ENCODE measurements at regions not wholly inside any gene's neighbourhood (a gene's known extent, or its start where the extent isn't known, plus 50 kb on each side); places are given as distances from the start of the nearest gene placed in this dataset.

DNA sequence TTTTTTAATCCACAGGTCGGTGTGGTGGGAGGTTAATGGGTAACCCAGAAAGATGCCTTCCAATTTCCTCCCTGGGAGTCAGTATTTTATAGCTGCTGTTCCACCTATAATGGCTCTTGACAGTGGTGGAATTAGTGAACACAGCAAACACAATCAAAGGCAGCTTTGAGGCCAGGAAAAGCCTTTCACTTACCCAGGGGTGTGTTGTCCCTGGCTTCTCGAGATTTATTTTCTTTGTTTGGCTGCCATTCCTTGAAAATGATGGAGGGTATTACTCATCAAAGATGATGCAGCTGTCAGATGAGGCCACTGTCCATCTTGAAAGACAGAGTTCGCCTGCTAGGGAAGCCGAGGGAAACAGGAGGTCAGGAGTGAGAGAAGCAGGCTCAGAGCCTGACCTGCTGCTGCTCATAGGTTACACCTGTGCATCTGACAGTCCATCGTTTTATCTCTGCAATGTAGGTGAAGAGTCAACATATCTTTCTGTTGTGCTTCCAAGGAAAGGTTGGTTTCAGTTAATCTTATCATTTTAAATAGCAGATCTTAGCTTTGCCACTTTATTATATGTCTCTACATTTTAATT lies 221.6 kb downstream of the XPNPEP1 start:
- Histone ChIP-seq H3K27me3 (ENCODE audit: control insufficient read depth, insufficient read depth, low read length) (no peaks in the 10 kb centered on the region), H3K9me3 (ENCODE audit: control insufficient read depth, insufficient read depth, low read length) (peaks cover 14% of the 10 kb centered on the region), H3K27ac (ENCODE audit: low read depth, low read length) (no peak overlapping the region), H3K4me3 (ENCODE audit: low read depth, low read length) (no peak overlapping the region)
- ChIA-PET CTCF (no interaction called here), POLR2A (no interaction called here)
- DNase-seq (ENCODE audit: low read depth, low spot score): no peak
- TF ChIP-seq, protein P1, sequence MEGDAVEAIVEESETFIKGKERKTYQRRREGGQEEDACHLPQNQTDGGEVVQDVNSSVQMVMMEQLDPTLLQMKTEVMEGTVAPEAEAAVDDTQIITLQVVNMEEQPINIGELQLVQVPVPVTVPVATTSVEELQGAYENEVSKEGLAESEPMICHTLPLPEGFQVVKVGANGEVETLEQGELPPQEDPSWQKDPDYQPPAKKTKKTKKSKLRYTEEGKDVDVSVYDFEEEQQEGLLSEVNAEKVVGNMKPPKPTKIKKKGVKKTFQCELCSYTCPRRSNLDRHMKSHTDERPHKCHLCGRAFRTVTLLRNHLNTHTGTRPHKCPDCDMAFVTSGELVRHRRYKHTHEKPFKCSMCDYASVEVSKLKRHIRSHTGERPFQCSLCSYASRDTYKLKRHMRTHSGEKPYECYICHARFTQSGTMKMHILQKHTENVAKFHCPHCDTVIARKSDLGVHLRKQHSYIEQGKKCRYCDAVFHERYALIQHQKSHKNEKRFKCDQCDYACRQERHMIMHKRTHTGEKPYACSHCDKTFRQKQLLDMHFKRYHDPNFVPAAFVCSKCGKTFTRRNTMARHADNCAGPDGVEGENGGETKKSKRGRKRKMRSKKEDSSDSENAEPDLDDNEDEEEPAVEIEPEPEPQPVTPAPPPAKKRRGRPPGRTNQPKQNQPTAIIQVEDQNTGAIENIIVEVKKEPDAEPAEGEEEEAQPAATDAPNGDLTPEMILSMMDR (IDR thresholded peaks at IDR 0.05; ENCODE audit: low read depth, low read length): no peak

DNA sequence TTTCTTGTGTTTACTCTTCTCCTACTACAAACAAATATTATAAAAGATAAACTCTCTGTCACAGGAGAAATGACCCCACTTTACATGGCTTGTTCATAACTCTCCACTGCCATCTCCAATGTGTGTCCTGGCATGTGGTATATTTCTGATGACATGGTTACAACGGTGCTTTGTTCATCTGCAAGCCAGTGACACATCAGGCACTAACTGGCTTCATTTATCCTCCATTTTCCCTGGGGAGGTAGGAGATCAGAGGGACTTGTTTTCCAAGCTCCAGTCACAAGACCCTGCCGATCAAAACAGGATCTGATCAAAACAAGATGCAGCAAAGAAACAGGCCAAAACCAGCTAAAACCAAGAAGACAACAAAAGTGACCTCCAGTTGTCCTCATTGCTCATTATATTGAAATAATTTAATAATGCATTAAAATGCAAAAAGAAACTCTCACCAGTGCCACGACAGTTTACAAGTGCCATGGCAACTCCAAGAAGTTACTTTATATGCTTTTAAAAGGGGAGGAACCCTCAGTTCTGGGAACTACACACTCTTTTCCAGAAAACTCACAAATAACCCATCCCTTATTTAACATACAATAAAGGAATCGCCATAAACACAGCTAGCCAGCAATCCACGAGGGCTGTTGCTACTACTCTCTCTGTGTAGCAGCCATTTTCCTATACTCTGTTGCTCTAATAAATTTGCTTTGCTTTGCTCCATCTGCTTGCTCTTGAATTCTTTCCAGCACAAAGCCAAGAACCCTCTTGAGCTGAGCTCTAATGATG lies 224.2 kb downstream of the XPNPEP1 start:
- CTCF ChIA-PET: no interaction called here
- Histone ChIP-seq H3K9me3 (ENCODE audit: control insufficient read depth, insufficient read depth, low read length) (peaks cover 11% of the 10 kb centered on the region), H3K27me3 (ENCODE audit: control insufficient read depth, insufficient read depth, low read length) (no peaks in the 10 kb centered on the region), H3K4me3 (ENCODE audit: low read depth, low read length) (no peak overlapping the region), H3K27ac (ENCODE audit: low read depth, low read length) (no peak overlapping the region)
- DNase-seq (ENCODE audit: low read depth, low spot score): no peak
- POLR2A ChIA-PET: no interaction called here
- TF ChIP-seq, protein P1 (IDR thresholded peaks at IDR 0.05; ENCODE audit: low read depth, low read length): no peak

DNA sequence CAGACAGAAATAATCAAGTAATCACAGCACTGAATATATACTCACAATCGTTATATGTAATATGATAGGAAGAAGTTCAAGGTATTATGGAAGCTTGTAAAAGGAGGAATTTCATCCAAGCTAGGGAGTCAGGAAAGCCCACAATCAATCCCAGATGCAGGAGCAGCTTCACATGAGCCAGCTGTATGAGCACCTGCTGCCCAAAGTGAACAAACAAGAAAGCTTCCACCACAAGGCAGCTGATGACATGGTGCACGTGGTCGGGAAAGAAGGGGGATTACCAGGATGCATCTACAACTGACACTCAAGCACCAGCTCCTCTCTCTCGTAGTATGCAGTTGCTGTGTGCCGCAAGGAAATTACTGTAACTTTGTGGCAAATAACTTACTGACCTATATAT lies 225.2 kb downstream of the XPNPEP1 start:
- Histone ChIP-seq H3K9me3 (ENCODE audit: control insufficient read depth, insufficient read depth, low read length) (peaks cover 11% of the 10 kb centered on the region), H3K27me3 (ENCODE audit: control insufficient read depth, insufficient read depth, low read length) (no peaks in the 10 kb centered on the region), H3K27ac (ENCODE audit: low read depth, low read length) (no peak overlapping the region), H3K4me3 (ENCODE audit: low read depth, low read length) (no peak overlapping the region)
- TF ChIP-seq, protein P1 (IDR thresholded peaks at IDR 0.05; ENCODE audit: low read depth, low read length): no peak
- POLR2A ChIA-PET: no interaction called here
- CTCF ChIA-PET: no interaction called here
- DNase-seq (ENCODE audit: low read depth, low spot score): no peak

DNA sequence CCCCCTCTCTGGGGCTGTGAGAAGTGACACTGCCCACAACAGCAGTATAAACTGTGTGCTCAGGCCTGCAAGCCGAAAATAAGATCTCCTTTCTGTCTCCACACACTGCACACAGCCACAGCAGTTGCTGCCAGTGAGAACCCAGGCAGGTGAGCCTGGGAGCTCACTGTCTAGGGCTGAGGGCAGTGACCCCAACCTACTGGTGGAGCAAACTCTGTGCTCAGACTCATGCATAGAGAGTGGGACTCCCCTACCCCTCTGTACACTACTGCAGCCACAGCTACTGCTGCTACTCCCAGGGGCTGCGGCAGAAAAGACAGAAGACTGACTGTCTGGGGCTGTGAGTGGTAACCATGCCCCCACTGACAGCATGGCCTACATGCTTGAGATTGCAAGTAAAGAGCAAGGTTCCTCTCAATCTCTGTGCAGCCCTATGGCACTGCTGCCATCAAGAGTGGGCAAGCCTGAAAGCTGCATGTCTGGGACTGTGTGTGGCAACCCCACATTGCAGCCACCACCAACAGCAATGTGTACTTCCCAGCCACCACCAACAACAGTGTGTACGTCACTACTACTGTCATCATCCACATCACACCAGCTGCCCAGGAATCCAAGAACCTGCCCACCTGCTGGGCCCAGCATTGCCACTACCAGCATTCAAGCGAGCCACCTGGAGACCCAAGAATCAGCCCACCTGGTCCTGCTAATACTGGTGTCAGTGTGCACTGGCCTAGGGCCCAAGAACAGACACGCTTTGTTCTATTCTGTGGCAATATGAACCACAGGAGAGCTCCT lies 226.1 kb downstream of the XPNPEP1 start:
- ChIA-PET POLR2A (no interaction called here), CTCF (no interaction called here)
- TF ChIP-seq, protein P1 (IDR thresholded peaks at IDR 0.05; ENCODE audit: low read depth, low read length): no peak
- peaks cover 11% of the 10 kb centered on the region for H3K9me3 ChIP-seq (ENCODE audit: control insufficient read depth, insufficient read depth, low read length)
- H3K27ac ChIP-seq (ENCODE audit: low read depth, low read length): no peak overlapping the region
- no peak overlapping the region for H3K4me3 ChIP-seq (ENCODE audit: low read depth, low read length)
- DNase-seq (ENCODE audit: low read depth, low spot score): no peak
- no peaks in the 10 kb centered on the region for H3K27me3 ChIP-seq (ENCODE audit: control insufficient read depth, insufficient read depth, low read length)

DNA sequence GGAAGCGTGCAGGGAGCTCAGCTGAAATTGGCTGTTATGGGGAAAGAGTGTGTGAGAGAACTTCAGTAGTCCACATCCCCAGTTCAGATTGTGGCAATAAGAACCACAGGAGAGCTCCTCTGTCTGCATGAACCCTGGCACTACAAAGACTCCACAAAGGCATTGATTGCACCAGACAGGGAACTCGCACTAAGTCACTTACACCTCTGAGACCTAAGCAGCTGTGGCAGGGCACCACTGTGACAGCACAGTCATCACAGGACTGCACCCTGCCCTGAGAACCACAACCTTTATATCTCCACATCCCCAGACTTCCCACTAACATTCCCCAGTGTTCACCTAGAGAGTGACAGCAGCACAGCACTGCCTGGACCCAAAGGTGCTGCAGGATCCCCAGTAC lies 226.8 kb downstream of the XPNPEP1 start:
- POLR2A ChIA-PET: no interaction called here
- Histone ChIP-seq H3K27me3 (ENCODE audit: control insufficient read depth, insufficient read depth, low read length) (no peaks in the 10 kb centered on the region), H3K9me3 (ENCODE audit: control insufficient read depth, insufficient read depth, low read length) (peaks cover 11% of the 10 kb centered on the region), H3K4me3 (ENCODE audit: low read depth, low read length) (no peak overlapping the region), H3K27ac (ENCODE audit: low read depth, low read length) (no peak overlapping the region)
- CTCF ChIA-PET: no interaction called here
- DNase-seq (ENCODE audit: low read depth, low spot score): no peak
- TF ChIP-seq, protein P1 (IDR thresholded peaks at IDR 0.05; ENCODE audit: low read depth, low read length): no peak
